Vagina (tissue), 2 donors: ENCODE measurements at regions not wholly inside any gene's neighbourhood (a gene's known extent, or its start where the extent isn't known, plus 50 kb on each side); places are given as distances from the start of the nearest gene placed in this dataset.

Experiments used
- DNase-seq, 2 donors: peaks; one replicate each; pipeline ENCODE4 v3.0.0-alpha.2; 2017; ENCODE audit errors: extremely low spot score in 2 of 2
- H3K27ac ChIP-seq: fragments of 200-600 bp; sonication (generic); one replicate; pipeline ENCODE4 v1.5.1; 2019
- H3K27me3 ChIP-seq: fragments of 200-600 bp; sonication (generic); one replicate; pipeline ENCODE4 v1.5.1; 2019
- H3K36me3 ChIP-seq, 2 donors: fragments of 200-600 bp; sonication (generic); one replicate each; pipeline ENCODE4 v1.5.1; 2017 to 2019
- H3K4me1 ChIP-seq: fragments of 200-600 bp; sonication (generic); one replicate; pipeline ENCODE4 v1.5.1; 2019
- H3K4me3 ChIP-seq, 2 donors: fragments of 200-600 bp; sonication (generic); 1 replicate in 1 of 2; 2 replicates in 1 of 2; pipeline ENCODE4 v1.5.1; 2016 to 2019
- H3K9me3 ChIP-seq: fragments of 200-600 bp; sonication (generic); one replicate; pipeline ENCODE4 v1.5.1; 2019
- POLR2A ChIP-seq, 2 donors: fragments of 450-650 bp; IDR thresholded peaks; one replicate each; pipeline ENCODE4 v1.6.1; 2017; ENCODE audit warnings: antibody characterized with exemption in 2 of 2, mild to moderate bottlenecking in 2 of 2, moderate library complexity in 2 of 2
- POLR2AphosphoS5 ChIP-seq, 2 donors: sonication (generic); formaldehyde crosslinking; IDR thresholded peaks; one replicate each; pipeline ENCODE4 v1.9.0; 2017; ENCODE audit warnings: antibody characterized with exemption in 2 of 2, mild to moderate bottlenecking in 2 of 2, low read depth in 1 of 2; ENCODE audit not compliant: insufficient read depth in 1 of 2
- intact Hi-C: fragments of 100-400 bp; cut with DNase I; formaldehyde crosslinking; loops from one replicate; pipeline ENCODE4 v1.15.1; 2023
- TF ChIP-seq, protein P1 (sequence below), 3 experiments: fragments of 450-650 bp in 2 of 3; fragments of 200-600 bp in 1 of 3; sonication (generic) in 1 of 3; IDR thresholded peaks; one replicate each; pipeline ENCODE4 v1.5.1; 2017 to 2019; ENCODE audit warnings: antibody characterized with exemption in 3 of 3, mild to moderate bottlenecking in 2 of 3, moderate library complexity in 2 of 3

DNA sequence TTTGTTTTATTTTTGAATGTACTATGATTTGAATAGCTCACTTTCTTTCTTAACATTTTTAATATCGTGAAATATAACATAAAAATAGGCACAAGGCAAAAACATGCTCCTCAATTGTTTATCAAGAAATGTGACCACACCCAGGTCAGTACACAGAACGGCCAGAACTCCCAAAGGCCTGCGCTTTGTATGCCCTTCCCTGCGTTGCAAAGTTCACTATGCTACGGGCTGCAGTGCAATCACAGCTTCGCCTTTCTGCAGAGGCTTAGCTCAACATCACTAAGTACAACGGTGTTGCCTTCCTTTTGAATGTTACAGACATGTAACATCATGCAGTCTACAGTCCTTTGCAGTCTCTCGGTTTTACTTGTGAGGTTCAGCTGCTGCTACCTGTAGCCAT is 333.4 kb downstream of the THBS2 start:
- TF ChIP-seq, protein P1, sequence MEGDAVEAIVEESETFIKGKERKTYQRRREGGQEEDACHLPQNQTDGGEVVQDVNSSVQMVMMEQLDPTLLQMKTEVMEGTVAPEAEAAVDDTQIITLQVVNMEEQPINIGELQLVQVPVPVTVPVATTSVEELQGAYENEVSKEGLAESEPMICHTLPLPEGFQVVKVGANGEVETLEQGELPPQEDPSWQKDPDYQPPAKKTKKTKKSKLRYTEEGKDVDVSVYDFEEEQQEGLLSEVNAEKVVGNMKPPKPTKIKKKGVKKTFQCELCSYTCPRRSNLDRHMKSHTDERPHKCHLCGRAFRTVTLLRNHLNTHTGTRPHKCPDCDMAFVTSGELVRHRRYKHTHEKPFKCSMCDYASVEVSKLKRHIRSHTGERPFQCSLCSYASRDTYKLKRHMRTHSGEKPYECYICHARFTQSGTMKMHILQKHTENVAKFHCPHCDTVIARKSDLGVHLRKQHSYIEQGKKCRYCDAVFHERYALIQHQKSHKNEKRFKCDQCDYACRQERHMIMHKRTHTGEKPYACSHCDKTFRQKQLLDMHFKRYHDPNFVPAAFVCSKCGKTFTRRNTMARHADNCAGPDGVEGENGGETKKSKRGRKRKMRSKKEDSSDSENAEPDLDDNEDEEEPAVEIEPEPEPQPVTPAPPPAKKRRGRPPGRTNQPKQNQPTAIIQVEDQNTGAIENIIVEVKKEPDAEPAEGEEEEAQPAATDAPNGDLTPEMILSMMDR (IDR thresholded peaks at IDR 0.05), result no peak
- no peak for TF ChIP-seq POLR2A (IDR thresholded peaks at IDR 0.05)
- no peak for TF ChIP-seq POLR2AphosphoS5 (IDR thresholded peaks at IDR 0.05; ENCODE audit: insufficient read depth in 1 of 2, low read depth in 1 of 2)
- no peaks in the 10 kb centered on the region for H3K27me3 ChIP-seq
- H3K4me1 ChIP-seq, result peaks cover 5% of the 10 kb centered on the region
- H3K27ac ChIP-seq, result no peak overlapping the region
- intact Hi-C loops, result no loop called here
- H3K9me3 ChIP-seq, result no peaks in the 10 kb centered on the region
- no peak overlapping the region for H3K4me3 ChIP-seq
- no peaks in the 10 kb centered on the region for H3K36me3 ChIP-seq
- DNase-seq, result no peak

DNA sequence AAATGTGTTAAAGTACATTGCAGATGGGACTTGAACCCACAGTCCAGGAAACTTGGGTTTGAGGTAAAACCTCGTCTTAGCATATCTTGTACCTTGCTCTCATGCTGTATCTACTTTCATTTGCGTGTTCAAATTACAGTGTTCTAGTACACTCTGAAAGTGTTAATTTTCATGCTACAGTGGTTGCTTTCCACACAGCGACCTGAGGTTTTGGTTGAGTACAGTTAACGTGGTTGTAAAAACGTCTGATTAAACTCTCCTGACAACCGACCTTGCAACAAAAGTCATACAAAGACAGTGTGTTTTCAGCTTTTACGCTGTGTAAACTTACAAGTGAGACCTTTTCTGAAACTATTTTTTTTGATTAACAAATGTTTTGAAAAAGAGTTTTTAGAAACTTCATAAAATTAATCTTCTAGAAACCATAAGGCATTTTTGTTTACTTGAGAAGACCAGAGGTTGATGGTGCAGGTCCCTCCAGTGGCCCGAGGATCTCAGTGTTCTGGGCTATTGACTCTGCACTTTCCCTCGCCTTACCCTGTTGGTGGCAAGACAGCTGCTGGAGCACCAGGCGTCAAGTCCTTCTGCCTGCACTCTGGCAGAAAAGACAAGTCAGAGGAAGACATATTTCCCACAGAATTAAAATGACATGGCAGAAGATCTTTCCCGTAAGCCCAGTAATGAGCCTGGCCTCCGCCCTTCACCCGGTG is 334.0 kb downstream of the THBS2 start:
- DNase-seq, result no peak
- no peak overlapping the region for H3K27ac ChIP-seq
- H3K4me3 ChIP-seq, result no peak overlapping the region
- no peaks in the 10 kb centered on the region for H3K27me3 ChIP-seq
- no peaks in the 10 kb centered on the region for H3K9me3 ChIP-seq
- intact Hi-C loops, result no loop called here
- no peaks in the 10 kb centered on the region for H3K36me3 ChIP-seq
- H3K4me1 ChIP-seq, result peaks cover 5% of the 10 kb centered on the region
- TF ChIP-seq, protein P1 (IDR thresholded peaks at IDR 0.05), result no peak
- TF ChIP-seq POLR2AphosphoS5 (IDR thresholded peaks at IDR 0.05; ENCODE audit: insufficient read depth in 1 of 2, low read depth in 1 of 2) (no peak), POLR2A (IDR thresholded peaks at IDR 0.05) (no peak)

- peak overlapping the region; percentile 77 for H3K27ac ChIP-seq
- H3K36me3 ChIP-seq, result no peaks in the 10 kb centered on the region
- intact Hi-C loops, result no loop called here
- H3K27me3 ChIP-seq, result no peaks in the 10 kb centered on the region
- peaks cover 5% of the 10 kb centered on the region for H3K4me1 ChIP-seq
- DNase-seq, result no peak
- TF ChIP-seq POLR2A (IDR thresholded peaks at IDR 0.05), result no peak
- TF ChIP-seq POLR2AphosphoS5 (IDR thresholded peaks at IDR 0.05; ENCODE audit: insufficient read depth in 1 of 2, low read depth in 1 of 2), result no peak
- TF ChIP-seq, protein P1 (IDR thresholded peaks at IDR 0.05), result no peak
- no peak overlapping the region for H3K4me3 ChIP-seq
- H3K9me3 ChIP-seq, result no peaks in the 10 kb centered on the region
These were observed 337.0 kb downstream of the THBS2 start for GRCh38 chr6:168916576-168917211.

- TF ChIP-seq POLR2AphosphoS5 (IDR thresholded peaks at IDR 0.05; ENCODE audit: insufficient read depth in 1 of 2, low read depth in 1 of 2) (no peak), POLR2A (IDR thresholded peaks at IDR 0.05) (no peak)
- TF ChIP-seq, protein P1 (IDR thresholded peaks at IDR 0.05), result no peak
- Histone ChIP-seq H3K27ac (no peak overlapping the region), H3K4me3 (no peak overlapping the region), H3K9me3 (no peaks in the 10 kb centered on the region), H3K27me3 (no peaks in the 10 kb centered on the region), H3K4me1 (peaks cover 5% of the 10 kb centered on the region), H3K36me3 (no peaks in the 10 kb centered on the region)
- intact Hi-C loops, result no loop called here
- no peak for DNase-seq
These were observed 337.8 kb downstream of the THBS2 start for GRCh38 chr6:168915855-168916254.

DNA sequence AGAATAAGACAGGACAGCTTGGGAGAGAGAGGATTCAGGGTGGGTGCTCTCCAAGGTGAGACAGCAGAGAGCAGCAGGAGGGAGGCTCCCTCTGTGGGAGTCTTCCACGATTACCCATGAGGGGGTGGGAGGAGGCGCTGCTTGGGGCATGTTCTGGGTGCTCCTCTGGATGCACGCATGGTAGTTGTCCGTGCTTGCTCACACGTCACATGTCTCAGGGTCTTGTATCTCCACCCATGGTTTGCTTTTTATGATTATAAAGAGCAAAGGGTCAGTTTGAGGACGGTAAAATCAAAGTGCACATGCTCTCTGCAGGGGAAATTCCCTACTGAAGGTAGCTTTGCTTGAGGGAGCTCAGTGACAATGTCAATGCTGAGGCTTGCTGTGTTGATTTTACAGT is 338.4 kb downstream of the THBS2 start:
- H3K36me3 ChIP-seq, result no peaks in the 10 kb centered on the region
- no peaks in the 10 kb centered on the region for H3K9me3 ChIP-seq
- no peak overlapping the region for H3K4me3 ChIP-seq
- no peak for DNase-seq
- no peaks in the 10 kb centered on the region for H3K27me3 ChIP-seq
- H3K4me1 ChIP-seq, result peaks cover 5% of the 10 kb centered on the region
- no peak overlapping the region for H3K27ac ChIP-seq
- TF ChIP-seq POLR2A (IDR thresholded peaks at IDR 0.05) (no peak), POLR2AphosphoS5 (IDR thresholded peaks at IDR 0.05; ENCODE audit: insufficient read depth in 1 of 2, low read depth in 1 of 2) (no peak)
- TF ChIP-seq, protein P1 (IDR thresholded peaks at IDR 0.05), result no peak
- intact Hi-C loops, result no loop called here
